ENCODE measurements at regions not wholly inside any gene's neighbourhood (a gene's known extent, or its start where the extent isn't known, plus 50 kb on each side); places are given as distances from the start of the nearest gene placed in this dataset.

DNA sequence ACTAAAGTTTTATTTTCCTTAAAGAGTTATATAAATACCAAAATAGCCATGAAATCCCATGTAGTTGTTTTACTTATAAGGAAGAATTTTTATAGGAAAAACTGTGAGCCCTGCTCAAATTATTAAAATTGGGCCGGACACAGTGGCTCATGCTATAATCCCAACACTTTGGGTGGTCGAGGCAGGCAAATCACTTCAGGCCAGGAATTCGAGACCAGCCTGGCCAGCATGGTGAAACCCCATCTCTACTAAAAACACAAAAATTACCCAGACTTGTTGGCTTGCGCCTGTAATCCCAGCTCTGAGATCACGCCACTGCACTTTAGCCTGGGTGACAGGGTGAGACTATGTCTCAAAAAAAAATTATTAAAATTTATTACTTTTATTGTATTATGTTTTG, 149.3 kb downstream of the MRPL39 start:
- TF ChIP-seq, protein P1, sequence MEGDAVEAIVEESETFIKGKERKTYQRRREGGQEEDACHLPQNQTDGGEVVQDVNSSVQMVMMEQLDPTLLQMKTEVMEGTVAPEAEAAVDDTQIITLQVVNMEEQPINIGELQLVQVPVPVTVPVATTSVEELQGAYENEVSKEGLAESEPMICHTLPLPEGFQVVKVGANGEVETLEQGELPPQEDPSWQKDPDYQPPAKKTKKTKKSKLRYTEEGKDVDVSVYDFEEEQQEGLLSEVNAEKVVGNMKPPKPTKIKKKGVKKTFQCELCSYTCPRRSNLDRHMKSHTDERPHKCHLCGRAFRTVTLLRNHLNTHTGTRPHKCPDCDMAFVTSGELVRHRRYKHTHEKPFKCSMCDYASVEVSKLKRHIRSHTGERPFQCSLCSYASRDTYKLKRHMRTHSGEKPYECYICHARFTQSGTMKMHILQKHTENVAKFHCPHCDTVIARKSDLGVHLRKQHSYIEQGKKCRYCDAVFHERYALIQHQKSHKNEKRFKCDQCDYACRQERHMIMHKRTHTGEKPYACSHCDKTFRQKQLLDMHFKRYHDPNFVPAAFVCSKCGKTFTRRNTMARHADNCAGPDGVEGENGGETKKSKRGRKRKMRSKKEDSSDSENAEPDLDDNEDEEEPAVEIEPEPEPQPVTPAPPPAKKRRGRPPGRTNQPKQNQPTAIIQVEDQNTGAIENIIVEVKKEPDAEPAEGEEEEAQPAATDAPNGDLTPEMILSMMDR (conservative IDR thresholded peaks at IDR 0.05; ENCODE audit: low read depth in 2 of 2): no peak
- TF ChIP-seq POLR2AphosphoS5 (IDR thresholded peaks at IDR 0.05; ENCODE audit: low read depth) (no peak), ZNF331 (CRISPR knock-in tag; IDR thresholded peaks at IDR 0.05; ENCODE audit: low read depth) (no peak), EZH2 (IDR thresholded peaks at IDR 0.05; ENCODE audit: low read depth, unreplicated experiment) (no peak), EZH2phosphoT487 (IDR thresholded peaks at IDR 0.05; ENCODE audit: unreplicated experiment) (no peak)
- TF ChIP-seq, protein P2, sequence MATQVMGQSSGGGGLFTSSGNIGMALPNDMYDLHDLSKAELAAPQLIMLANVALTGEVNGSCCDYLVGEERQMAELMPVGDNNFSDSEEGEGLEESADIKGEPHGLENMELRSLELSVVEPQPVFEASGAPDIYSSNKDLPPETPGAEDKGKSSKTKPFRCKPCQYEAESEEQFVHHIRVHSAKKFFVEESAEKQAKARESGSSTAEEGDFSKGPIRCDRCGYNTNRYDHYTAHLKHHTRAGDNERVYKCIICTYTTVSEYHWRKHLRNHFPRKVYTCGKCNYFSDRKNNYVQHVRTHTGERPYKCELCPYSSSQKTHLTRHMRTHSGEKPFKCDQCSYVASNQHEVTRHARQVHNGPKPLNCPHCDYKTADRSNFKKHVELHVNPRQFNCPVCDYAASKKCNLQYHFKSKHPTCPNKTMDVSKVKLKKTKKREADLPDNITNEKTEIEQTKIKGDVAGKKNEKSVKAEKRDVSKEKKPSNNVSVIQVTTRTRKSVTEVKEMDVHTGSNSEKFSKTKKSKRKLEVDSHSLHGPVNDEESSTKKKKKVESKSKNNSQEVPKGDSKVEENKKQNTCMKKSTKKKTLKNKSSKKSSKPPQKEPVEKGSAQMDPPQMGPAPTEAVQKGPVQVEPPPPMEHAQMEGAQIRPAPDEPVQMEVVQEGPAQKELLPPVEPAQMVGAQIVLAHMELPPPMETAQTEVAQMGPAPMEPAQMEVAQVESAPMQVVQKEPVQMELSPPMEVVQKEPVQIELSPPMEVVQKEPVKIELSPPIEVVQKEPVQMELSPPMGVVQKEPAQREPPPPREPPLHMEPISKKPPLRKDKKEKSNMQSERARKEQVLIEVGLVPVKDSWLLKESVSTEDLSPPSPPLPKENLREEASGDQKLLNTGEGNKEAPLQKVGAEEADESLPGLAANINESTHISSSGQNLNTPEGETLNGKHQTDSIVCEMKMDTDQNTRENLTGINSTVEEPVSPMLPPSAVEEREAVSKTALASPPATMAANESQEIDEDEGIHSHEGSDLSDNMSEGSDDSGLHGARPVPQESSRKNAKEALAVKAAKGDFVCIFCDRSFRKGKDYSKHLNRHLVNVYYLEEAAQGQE (IDR thresholded peaks at IDR 0.05; ENCODE audit: unreplicated experiment): no peak

Data from GM23338 (cell line).